GM23248 (cell line): ENCODE measurements at regions not wholly inside any gene's neighbourhood (a gene's known extent, or its start where the extent isn't known, plus 50 kb on each side); places are given as distances from the start of the nearest gene placed in this dataset.
"Not testable (repeated sequence)": the region's sequence is repeated elsewhere in the genome, so short reads cannot be mapped to it uniquely, and the experiment has no call there.

Source experiments
- DNase-seq: peaks from one replicate; pipeline ENCODE4 v3.0.0-alpha.2; 2015
- H2AFZ ChIP-seq: fragments of 200-600 bp; sonication (generic); 2 replicates; pipeline ENCODE4 v1.6.1; 2016; ENCODE audit warnings: antibody characterized with exemption
- H3F3A ChIP-seq: fragments of 200-600 bp; sonication (generic); 2 replicates; pipeline ENCODE4 v1.6.1; 2016; ENCODE audit warnings: mild to moderate bottlenecking, antibody characterized with exemption, mixed run types; ENCODE audit not compliant: insufficient read depth
- H3K27ac ChIP-seq: fragments of 200-600 bp; sonication (generic); 2 replicates; pipeline ENCODE4 v1.5.1; 2016; ENCODE audit warnings: mild to moderate bottlenecking
- H3K27me3 ChIP-seq: fragments of 200-600 bp; sonication (generic); replicated peaks from 2 replicates; pipeline ENCODE4 v1.6.1; 2016; ENCODE audit warnings: mild to moderate bottlenecking; ENCODE audit not compliant: insufficient read depth
- H3K36me3 ChIP-seq: fragments of 200-600 bp; sonication (generic); 2 replicates; pipeline ENCODE4 v1.6.1; 2016; ENCODE audit warnings: low read depth, mild to moderate bottlenecking
- H3K4me1 ChIP-seq: fragments of 200-600 bp; sonication (generic); 2 replicates; pipeline ENCODE4 v1.6.1; 2016; ENCODE audit warnings: mild to moderate bottlenecking; ENCODE audit not compliant: insufficient read depth
- H3K4me2 ChIP-seq: fragments of 200-600 bp; sonication (generic); one replicate; pipeline ENCODE4 v1.6.1; 2016; ENCODE audit warnings: mild to moderate bottlenecking; ENCODE audit not compliant: unreplicated experiment
- H3K4me3 ChIP-seq: fragments of 200-600 bp; sonication (generic); 2 replicates; pipeline ENCODE4 v1.5.1; 2016; ENCODE audit warnings: mild to moderate bottlenecking
- H3K79me2 ChIP-seq: fragments of 200-600 bp; sonication (generic); 2 replicates; pipeline ENCODE4 v1.6.1; 2016; ENCODE audit warnings: mild to moderate bottlenecking; ENCODE audit not compliant: insufficient read depth
- H3K9ac ChIP-seq: fragments of 200-600 bp; sonication (generic); 2 replicates; pipeline ENCODE4 v1.6.1; 2016; ENCODE audit warnings: mild to moderate bottlenecking
- H3K9me2 ChIP-seq: fragments of 200-600 bp; sonication (generic); 2 replicates; pipeline ENCODE4 v1.6.1; 2016; ENCODE audit warnings: mixed run types, mild to moderate bottlenecking, moderate library complexity; ENCODE audit not compliant: insufficient read depth
- H3K9me3 ChIP-seq: fragments of 200-600 bp; sonication (generic); one replicate; pipeline ENCODE4 v1.6.1; 2017; ENCODE audit warnings: low read depth
- H4K20me1 ChIP-seq: fragments of 200-600 bp; sonication (generic); 2 replicates; pipeline ENCODE4 v1.6.0; 2016; ENCODE audit not compliant: insufficient read depth
- EZH2 ChIP-seq: fragments of 200-600 bp; sonication (generic); IDR thresholded peaks from 2 replicates; pipeline ENCODE4 v1.6.1; 2018; ENCODE audit warnings: antibody characterized with exemption, mild to moderate bottlenecking; ENCODE audit not compliant: insufficient read depth, poor library complexity, severe bottlenecking
- EZH2phosphoT487 ChIP-seq: fragments of 200-600 bp; sonication (generic); IDR thresholded peaks from 2 replicates; pipeline ENCODE4 v1.6.1; 2018; ENCODE audit warnings: antibody characterized with exemption, moderate library complexity, mild to moderate bottlenecking, low read depth; ENCODE audit not compliant: insufficient read depth
- WGBS, 2 experiments: methylation state at CpG; one replicate each; pipeline ENCODE4 v1.1.6; 2015 to 2017; ENCODE audit warnings: low lambda C conversion rate in 2 of 2, low coverage in 1 of 2; ENCODE audit errors: missing lambda C conversion rate in 2 of 2; 5-methylcytosine and 5-hydroxymethylcytosine counted together
- in situ Hi-C: fragments of 300-500 bp; cut with MboI; formaldehyde crosslinking; loops from 2 replicates; pipeline ENCODE4 v1.15.0; 2020

DNA sequence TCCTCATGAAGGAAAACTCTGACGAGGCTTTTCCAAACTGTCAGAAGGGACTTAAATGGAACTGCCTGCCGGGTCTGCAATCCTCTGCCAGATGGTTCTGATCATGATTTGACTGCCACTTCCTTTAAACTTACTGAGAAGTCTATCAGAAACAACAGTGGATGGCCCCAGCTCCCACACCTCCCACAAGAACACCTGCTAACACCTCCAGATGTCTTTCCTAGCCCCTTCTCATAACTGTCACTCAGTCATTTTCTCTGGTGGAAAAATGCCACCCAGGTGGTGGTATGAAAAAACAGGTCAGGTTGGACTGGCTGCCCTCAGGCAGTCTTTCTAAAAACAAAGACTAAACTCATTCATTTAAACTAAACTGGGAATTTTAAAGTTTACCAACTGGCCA lies 66.7 kb upstream of the ABCD3 start:
- 0 to 2% methylated on average over 2 of the region's 2 CpGs for WGBS, 2 experiments
- H3K4me1 ChIP-seq = no peaks in the 10 kb centered on the region
- no peaks in the 10 kb centered on the region for H3K36me3 ChIP-seq
- H3K4me3 ChIP-seq = no peak overlapping the region
- H3K9me3 ChIP-seq = no peaks in the 10 kb centered on the region
- in situ Hi-C loops = no loop called here
- H3K79me2 ChIP-seq = no peaks in the 10 kb centered on the region
- no peak for DNase-seq
- no peaks in the 10 kb centered on the region for H4K20me1 ChIP-seq
- no peak for TF ChIP-seq EZH2phosphoT487
- no peak for TF ChIP-seq EZH2
- peaks cover 42% of the 10 kb centered on the region for H3K27me3 ChIP-seq
- H2AFZ ChIP-seq = no peak overlapping the region
- no peak overlapping the region for H3K9ac ChIP-seq
- H3K9me2 ChIP-seq = no peaks in the 10 kb centered on the region
- no peak overlapping the region for H3K27ac ChIP-seq
- H3K4me2 ChIP-seq = no peak overlapping the region
- no peaks in the 10 kb centered on the region for H3F3A ChIP-seq

DNA sequence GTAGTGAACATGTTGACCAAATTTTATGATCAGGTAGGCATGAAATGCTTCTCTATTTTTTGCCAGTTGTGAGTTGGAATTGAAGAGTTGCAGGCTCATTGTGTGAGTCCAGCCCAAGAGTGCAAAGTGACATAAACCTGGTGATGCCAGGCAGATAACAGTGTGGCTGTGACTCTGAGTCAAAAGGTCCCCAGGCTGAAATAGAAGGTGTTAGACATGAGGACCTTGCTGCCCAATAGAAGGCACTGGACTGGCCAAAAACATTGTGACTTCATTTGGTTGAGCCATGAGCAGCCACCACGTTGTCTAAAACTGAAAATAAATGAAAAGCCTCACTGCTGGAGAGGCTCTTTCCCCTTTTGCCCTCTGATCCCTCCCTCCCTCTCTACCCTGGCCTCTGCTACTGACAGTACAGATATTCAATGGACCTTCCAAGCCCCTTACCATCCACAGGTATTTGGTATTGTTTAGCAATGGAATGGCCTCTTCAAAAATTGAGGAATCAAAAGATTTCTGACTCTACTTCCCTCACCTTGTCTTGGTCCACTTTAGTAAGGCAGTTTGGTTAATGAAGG lies 67.8 kb upstream of the ABCD3 start:
- Histone ChIP-seq H3K27ac (no peak overlapping the region), H3K4me1 (no peaks in the 10 kb centered on the region), H3K36me3 (no peaks in the 10 kb centered on the region), H3K9me2 (no peaks in the 10 kb centered on the region), H3K4me2 (no peak overlapping the region), H3F3A (no peaks in the 10 kb centered on the region), H4K20me1 (no peaks in the 10 kb centered on the region), H2AFZ (no peak overlapping the region), H3K79me2 (no peaks in the 10 kb centered on the region), H3K4me3 (no peak overlapping the region), H3K9me3 (no peaks in the 10 kb centered on the region), H3K27me3 (peaks cover 42% of the 10 kb centered on the region), H3K9ac (no peak overlapping the region)
- no peak for TF ChIP-seq EZH2phosphoT487
- no peak for TF ChIP-seq EZH2
- DNase-seq = no peak
- in situ Hi-C loops = no loop called here
- WGBS, 2 experiments = 21 to 32% methylated on average over 1 of the region's 1 CpG

DNA sequence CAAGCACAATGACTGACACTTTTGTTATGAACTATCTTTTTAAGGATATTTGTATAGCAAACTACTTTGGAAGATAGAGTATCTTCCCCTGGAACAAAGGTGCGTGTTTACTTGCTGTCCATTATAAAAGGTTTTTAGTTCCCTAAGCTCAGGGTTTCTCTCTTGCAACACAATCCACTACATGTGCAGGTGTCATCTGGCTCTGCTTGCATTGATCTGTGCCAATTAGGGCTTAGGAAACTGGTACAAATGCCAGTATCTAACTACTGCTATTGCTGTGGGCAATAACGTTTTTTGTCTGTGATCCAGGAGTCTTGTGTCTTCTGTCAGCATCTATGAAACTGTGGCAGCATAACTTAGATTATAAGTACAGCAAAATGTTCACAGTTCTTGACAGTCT lies 68.3 kb upstream of the ABCD3 start:
- Histone ChIP-seq H3K4me3 (no peak overlapping the region), H3K9ac (no peak overlapping the region), H3K9me2 (no peaks in the 10 kb centered on the region), H3K4me1 (no peaks in the 10 kb centered on the region), H3K36me3 (no peaks in the 10 kb centered on the region), H3K27ac (no peak overlapping the region), H4K20me1 (no peaks in the 10 kb centered on the region), H3F3A (no peaks in the 10 kb centered on the region), H3K79me2 (no peaks in the 10 kb centered on the region), H2AFZ (no peak overlapping the region), H3K4me2 (no peak overlapping the region), H3K27me3 (peaks cover 38% of the 10 kb centered on the region), H3K9me3 (no peaks in the 10 kb centered on the region)
- in situ Hi-C loops = loop anchor here (25.0 kb wide), 1 partner anchor 463 kb away; the partner anchor contains the start of gene DNTTIP2
- 48 to 58% methylated on average over 2 of the region's 2 CpGs for WGBS, 2 experiments
- no peak for TF ChIP-seq EZH2
- TF ChIP-seq EZH2phosphoT487 = no peak
- no peak for DNase-seq

DNA sequence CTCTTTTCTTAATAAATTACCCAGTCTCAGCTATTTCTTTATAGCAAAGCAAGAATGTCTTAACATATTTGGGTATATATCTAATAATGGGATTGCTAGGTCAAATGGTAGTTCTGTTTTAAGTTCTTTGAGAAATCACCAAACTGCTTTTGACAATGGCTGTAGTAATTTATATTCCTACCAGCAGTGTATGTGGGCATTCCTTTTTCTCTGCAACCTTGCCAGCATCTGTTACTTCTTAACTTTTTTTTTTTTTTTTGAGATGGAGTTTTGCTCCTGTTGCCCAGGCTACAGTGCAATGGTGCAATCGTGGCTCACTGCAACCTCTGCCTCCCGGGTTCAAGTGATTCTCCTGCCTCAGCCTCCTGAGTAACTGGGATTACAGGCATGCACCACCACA lies 69.8 kb upstream of the ABCD3 start:
- in situ Hi-C loops = loop anchor here (25.0 kb wide), 1 partner anchor 461 kb away; the partner anchor contains the start of gene DNTTIP2

More for the DNA sequence above, 69.8 kb upstream of the ABCD3 start:
- DNase-seq, H3K36me3 ChIP-seq, H3K79me2 ChIP-seq, H3K4me1 ChIP-seq, H3K9me3 ChIP-seq, H3F3A ChIP-seq, H3K9me2 ChIP-seq, H2AFZ ChIP-seq, H3K9ac ChIP-seq, H3K4me3 ChIP-seq, H3K4me2 ChIP-seq, H4K20me1 ChIP-seq, H3K27ac ChIP-seq: not testable (repeated sequence)
- peaks cover 26% of the 10 kb centered on the region for H3K27me3 ChIP-seq
- WGBS, 2 experiments = 2 to 12% methylated on average over 2 of the region's 2 CpGs
